Choroid plexus epithelial cell (primary cell): ENCODE measurements at regions not wholly inside any gene's neighbourhood (a gene's known extent, or its start where the extent isn't known, plus 50 kb on each side); places are given as distances from the start of the nearest gene placed in this dataset.

ENCODE experiments used
- DNase-seq: peaks from one replicate; pipeline ENCODE4 v3.0.0-alpha.2; 2010; ENCODE audit warnings: low read depth
- H3K4me3 ChIP-seq: 2 replicates; pipeline ENCODE4 v1.5.1; 2011; ENCODE audit warnings: low read depth, mild to moderate bottlenecking, control low read depth, low read length, moderate library complexity
- TF ChIP-seq, protein P1 (sequence below): conservative IDR thresholded peaks from 2 replicates; pipeline ENCODE4 v1.5.1; 2011; ENCODE audit warnings: low read depth, mild to moderate bottlenecking, control low read depth, inconsistent platforms, low read length, moderate library complexity

DNA sequence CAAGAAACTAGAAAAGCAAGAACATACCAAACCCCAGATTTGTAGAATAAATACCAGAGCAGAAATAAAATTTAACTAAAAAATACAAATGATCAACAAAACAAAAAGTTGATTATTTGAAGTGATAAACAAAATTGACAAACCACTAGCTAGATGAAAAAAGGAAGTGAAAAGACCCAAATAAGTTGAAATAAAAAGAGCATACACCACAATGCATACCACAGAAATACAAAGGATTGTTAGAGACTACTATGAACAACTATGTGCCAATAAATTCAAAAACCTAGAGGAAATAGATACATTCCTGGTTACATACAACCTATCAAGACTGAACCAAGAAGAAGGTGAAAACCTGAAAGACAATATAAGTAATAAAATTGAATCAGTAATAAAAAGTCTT lies 333.4 kb downstream of the SH2D4B start:
- DNase-seq: no peak
- TF ChIP-seq, protein P1, sequence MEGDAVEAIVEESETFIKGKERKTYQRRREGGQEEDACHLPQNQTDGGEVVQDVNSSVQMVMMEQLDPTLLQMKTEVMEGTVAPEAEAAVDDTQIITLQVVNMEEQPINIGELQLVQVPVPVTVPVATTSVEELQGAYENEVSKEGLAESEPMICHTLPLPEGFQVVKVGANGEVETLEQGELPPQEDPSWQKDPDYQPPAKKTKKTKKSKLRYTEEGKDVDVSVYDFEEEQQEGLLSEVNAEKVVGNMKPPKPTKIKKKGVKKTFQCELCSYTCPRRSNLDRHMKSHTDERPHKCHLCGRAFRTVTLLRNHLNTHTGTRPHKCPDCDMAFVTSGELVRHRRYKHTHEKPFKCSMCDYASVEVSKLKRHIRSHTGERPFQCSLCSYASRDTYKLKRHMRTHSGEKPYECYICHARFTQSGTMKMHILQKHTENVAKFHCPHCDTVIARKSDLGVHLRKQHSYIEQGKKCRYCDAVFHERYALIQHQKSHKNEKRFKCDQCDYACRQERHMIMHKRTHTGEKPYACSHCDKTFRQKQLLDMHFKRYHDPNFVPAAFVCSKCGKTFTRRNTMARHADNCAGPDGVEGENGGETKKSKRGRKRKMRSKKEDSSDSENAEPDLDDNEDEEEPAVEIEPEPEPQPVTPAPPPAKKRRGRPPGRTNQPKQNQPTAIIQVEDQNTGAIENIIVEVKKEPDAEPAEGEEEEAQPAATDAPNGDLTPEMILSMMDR: no peak
- no peak overlapping the region for H3K4me3 ChIP-seq

- TF ChIP-seq, protein P1: no peak
Measured at GRCh38 chr10:80878330-80878729, 340.6 kb downstream of the SH2D4B start.

GRCh38 chr10:80890146-80890545 lies 352.4 kb downstream of the SH2D4B start:
- no peak for DNase-seq
- H3K4me3 ChIP-seq: no peak overlapping the region
- TF ChIP-seq, protein P1: no peak

More at GRCh38 chr10:80878330-80878729, 340.6 kb downstream of the SH2D4B start:
- DNase-seq: no peak
- no peak overlapping the region for H3K4me3 ChIP-seq

DNA sequence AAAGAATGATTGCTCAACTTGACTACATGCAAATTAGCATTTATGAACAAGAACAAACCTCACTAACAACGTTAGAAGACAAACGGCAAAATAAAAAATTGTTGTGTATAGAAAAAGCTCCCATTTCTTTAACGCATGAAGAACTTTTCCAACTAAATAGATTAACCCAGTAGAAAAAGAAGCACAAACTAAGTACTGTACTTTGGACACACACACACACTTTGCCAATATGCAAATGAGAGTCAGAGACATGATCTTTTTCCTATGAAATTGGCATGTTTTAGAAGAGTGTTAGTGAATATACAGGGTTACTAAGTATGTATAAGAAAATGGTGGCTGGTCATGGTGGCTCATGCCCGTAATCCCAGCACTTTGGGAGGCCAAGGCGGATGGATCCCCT lies 355.6 kb downstream of the SH2D4B start:
- H3K4me3 ChIP-seq: no peak overlapping the region
- TF ChIP-seq, protein P1: no peak
- DNase-seq: no peak

DNA sequence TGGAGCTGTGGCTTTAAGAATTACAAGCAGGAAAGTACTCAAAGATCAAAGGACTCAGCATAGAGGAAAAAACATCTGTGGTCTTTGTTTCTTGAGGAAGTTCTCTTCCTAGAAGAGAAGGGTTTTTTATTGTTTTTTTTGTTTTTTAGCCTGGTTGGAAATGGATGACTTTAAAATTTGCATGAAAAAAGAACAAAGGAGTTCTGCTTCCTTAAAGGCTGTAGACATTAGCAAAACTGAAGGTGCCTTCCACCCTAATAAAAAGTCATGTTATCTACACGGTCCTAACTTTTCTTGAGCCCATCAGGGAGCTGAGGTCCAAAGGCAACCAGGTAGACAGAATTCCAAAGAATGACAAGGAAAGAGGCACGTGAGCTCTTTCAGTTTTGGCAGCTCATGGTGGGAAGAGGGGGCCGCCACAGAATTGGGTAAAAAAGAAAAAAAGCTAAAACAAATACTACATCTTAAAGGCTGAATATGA lies 356.6 kb downstream of the SH2D4B start:
- no peak overlapping the region for H3K4me3 ChIP-seq
- TF ChIP-seq, protein P1: no peak
- DNase-seq: no peak

DNA sequence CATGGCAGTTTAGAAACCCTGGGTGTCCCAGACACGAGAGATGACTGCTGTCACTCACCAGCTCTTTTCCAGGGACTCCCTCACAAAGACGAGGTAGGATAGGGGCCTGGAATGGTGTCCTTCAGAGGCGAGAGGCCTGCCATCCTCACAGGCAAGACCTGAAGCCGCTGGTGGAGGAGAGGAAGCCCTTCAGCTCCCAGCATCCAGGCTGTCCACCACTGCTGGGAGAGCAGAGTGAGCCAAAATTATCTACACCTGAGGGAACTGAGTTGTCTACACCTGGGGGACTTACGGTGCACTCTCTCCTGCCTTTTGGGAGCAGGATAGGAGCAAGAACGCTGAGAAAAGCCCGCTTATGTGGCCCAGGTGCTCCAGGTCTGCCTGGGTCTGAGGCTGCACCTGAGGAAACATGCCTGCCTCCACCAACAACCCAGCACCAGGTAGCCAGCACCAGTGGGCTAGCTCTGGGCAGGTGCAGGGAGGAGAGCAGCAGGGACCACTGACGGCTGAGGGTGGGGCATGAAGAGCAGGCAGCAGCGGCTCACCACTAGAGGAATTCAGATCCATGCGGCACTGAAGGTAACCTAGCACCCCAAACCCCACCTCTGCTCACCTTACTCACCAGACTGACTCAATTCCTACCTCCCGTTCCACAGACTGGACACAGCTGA lies 357.2 kb downstream of the SH2D4B start:
- no peak overlapping the region for H3K4me3 ChIP-seq
- DNase-seq: no peak
- TF ChIP-seq, protein P1: no peak

- no peak for DNase-seq
- TF ChIP-seq, protein P1: no peak
- H3K4me3 ChIP-seq: no peak overlapping the region
Measured at GRCh38 chr10:80896076-80896475, 358.4 kb downstream of the SH2D4B start.
